ENCODE measurements at regions not wholly inside any gene's neighbourhood (a gene's known extent, or its start where the extent isn't known, plus 50 kb on each side); places are given as distances from the start of the nearest gene placed in this dataset.
"Not testable (repeated sequence)": the region's sequence is repeated elsewhere in the genome, so short reads cannot be mapped to it uniquely, and the experiment has no call there.

DNA sequence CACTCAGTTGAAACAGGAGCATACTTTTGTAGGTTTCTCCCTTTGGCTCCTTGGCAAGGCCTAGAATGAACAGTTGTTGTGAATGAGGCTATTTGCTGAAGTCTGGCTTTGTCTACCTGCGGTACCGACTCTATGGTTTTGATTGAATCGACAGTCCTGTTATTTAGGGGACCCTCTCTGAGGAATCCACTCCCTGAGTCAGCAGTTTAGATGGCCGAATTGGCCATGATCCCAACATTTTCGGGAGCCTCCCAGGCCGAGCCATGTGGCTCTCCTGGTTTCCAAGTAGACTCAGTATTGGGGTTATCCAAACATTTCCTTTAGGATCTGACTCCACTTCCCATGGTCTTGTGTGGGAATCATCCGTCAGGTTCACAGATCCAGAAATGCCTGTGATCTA is 394.8 kb upstream of the MAF start:
- H3K9me3 ChIP-seq (replicated peaks; ENCODE audit: low read length) = no peaks in the 10 kb centered on the region
- H3K27me3 ChIP-seq (ENCODE audit: control insufficient read depth, insufficient read depth, low read length) = no peaks in the 10 kb centered on the region
- H3K4me1 ChIP-seq (ENCODE audit: control insufficient read depth, insufficient read depth, low read length) = no peaks in the 10 kb centered on the region
- H3K36me3 ChIP-seq (ENCODE audit: insufficient read depth, low read length) = no peaks in the 10 kb centered on the region
- no peak overlapping the region for H3K4me3 ChIP-seq (ENCODE audit: low read length)
- no peak overlapping the region for H3K9ac ChIP-seq (ENCODE audit: low read depth, low read length)
- H3K4me2 ChIP-seq (ENCODE audit: low read length) = no peak overlapping the region

DNA sequence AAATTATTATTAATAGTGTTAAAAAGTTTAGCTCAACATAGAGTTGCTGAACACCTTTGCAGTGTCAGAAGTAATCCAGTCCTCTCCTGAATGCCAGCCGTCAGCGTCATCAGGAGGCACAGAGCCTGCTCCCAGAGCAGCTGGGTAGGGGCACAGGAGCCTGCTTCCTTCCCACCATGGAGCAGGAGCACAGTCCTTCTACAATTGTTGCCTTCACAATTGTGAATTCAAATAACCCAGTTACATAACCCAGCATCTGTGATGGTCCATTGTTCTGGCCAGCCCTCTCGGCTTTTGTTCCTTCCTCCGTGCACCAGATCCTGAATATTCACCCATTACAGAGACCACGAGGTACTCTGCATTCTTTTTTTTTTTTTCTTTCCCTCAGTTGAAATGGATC is 393.9 kb upstream of the MAF start:
- no peak overlapping the region for H3K9ac ChIP-seq (ENCODE audit: low read depth, low read length)
- H3K4me2 ChIP-seq (ENCODE audit: low read length) = no peak overlapping the region
- H3K4me3 ChIP-seq (ENCODE audit: low read length) = no peak overlapping the region
- no peaks in the 10 kb centered on the region for H3K4me1 ChIP-seq (ENCODE audit: control insufficient read depth, insufficient read depth, low read length)
- H3K27me3 ChIP-seq (ENCODE audit: control insufficient read depth, insufficient read depth, low read length) = no peaks in the 10 kb centered on the region
- no peaks in the 10 kb centered on the region for H3K36me3 ChIP-seq (ENCODE audit: insufficient read depth, low read length)
- H3K9me3 ChIP-seq (replicated peaks; ENCODE audit: low read length) = no peaks in the 10 kb centered on the region

DNA sequence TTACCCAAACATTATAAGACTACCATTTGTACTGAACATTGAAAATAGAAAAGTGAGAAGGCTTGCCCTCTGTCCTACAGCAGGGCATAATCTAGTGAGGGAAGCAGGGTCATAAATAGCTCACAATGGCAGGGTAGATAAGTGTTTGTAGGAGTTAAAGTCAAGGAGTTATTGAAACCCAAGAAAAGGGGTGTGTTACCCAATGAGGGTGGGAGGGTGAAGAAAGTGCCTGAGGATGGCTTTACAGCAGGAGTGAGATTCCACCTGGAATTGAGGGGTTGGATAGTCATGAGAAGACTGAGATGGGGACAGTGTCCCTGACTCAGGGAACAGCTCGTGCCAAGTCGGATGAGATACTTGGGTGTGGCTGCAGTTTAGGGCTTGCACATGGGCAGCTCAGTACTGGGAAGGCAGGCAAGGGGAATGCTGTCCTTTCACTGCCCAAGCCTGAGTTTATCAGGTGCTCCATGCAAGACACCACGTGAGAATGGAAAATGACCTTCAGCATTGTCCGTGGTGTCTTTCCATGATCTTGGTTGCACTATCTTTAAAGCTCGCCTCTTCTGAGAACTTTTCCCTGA is 393.2 kb upstream of the MAF start:
- Histone ChIP-seq H3K36me3 (ENCODE audit: insufficient read depth, low read length) (no peaks in the 10 kb centered on the region), H3K4me3 (ENCODE audit: low read length) (no peak overlapping the region), H3K4me1 (ENCODE audit: control insufficient read depth, insufficient read depth, low read length) (no peaks in the 10 kb centered on the region), H3K27me3 (ENCODE audit: control insufficient read depth, insufficient read depth, low read length) (no peaks in the 10 kb centered on the region), H3K9me3 (replicated peaks; ENCODE audit: low read length) (no peaks in the 10 kb centered on the region), H3K4me2 (ENCODE audit: low read length) (no peak overlapping the region), H3K9ac (ENCODE audit: low read depth, low read length) (no peak overlapping the region)

- Histone ChIP-seq H3K9me3 (replicated peaks; ENCODE audit: low read length) (no peaks in the 10 kb centered on the region), H3K4me3 (ENCODE audit: low read length) (no peak overlapping the region), H3K9ac (ENCODE audit: low read depth, low read length) (no peak overlapping the region), H3K27me3 (ENCODE audit: control insufficient read depth, insufficient read depth, low read length) (no peaks in the 10 kb centered on the region), H3K4me1 (ENCODE audit: control insufficient read depth, insufficient read depth, low read length) (no peaks in the 10 kb centered on the region), H3K36me3 (ENCODE audit: insufficient read depth, low read length) (no peaks in the 10 kb centered on the region), H3K4me2 (ENCODE audit: low read length) (no peak overlapping the region)
These were observed 391.4 kb upstream of the MAF start for GRCh38 chr16:79991969-79992368.

DNA sequence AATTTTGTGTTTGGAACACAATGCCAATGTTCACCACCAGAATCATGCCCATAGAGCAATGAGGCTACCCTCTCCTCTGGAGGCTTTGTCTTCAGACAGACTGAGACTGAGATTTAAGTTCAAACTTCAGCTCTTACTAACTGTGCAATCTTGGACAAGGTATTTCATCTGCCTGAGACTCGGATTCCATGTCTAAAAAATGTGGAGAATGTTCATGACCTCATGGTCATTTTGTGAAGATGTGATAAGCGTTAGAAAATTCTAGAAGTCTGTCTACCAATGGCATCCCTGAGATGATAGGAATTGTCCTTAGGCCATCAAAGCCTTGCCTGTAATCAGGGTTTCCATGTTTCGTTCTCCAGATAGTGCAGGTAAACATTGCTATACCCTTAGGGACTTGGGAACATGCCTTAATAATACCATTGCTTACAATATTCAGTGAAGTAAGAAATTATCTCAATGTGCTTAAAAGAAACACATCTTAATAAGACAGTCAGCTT is 388.2 kb upstream of the MAF start:
- Histone ChIP-seq H3K4me2 (ENCODE audit: low read length) (no peak overlapping the region), H3K36me3 (ENCODE audit: insufficient read depth, low read length) (no peaks in the 10 kb centered on the region), H3K9me3 (replicated peaks; ENCODE audit: low read length) (no peaks in the 10 kb centered on the region), H3K4me1 (ENCODE audit: control insufficient read depth, insufficient read depth, low read length) (no peaks in the 10 kb centered on the region), H3K27me3 (ENCODE audit: control insufficient read depth, insufficient read depth, low read length) (no peaks in the 10 kb centered on the region), H3K9ac (ENCODE audit: low read depth, low read length) (no peak overlapping the region), H3K4me3 (ENCODE audit: low read length) (no peak overlapping the region)

DNA sequence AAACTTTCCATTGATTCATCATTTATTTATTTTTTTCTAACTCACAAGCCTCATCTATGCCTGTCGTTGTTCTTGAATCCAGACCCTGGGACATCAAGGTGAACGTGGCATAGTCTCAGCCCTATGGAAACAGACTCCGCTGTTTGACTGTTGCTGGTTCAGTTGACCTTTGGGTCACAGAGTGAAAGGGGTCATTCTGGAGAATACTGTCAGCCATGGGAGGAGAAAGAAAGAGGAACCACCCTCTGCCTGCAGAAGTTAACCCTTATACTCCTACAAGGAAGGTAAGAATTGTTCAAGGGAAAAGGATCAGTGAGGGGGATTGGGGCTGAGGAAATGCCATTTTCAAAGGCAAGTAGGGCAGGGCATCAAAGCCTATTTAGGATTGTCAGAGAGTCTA is 387.6 kb upstream of the MAF start:
- Histone ChIP-seq H3K36me3 (ENCODE audit: insufficient read depth, low read length) (no peaks in the 10 kb centered on the region), H3K9ac (ENCODE audit: low read depth, low read length) (no peak overlapping the region), H3K27me3 (ENCODE audit: control insufficient read depth, insufficient read depth, low read length) (no peaks in the 10 kb centered on the region), H3K4me1 (ENCODE audit: control insufficient read depth, insufficient read depth, low read length) (no peaks in the 10 kb centered on the region), H3K4me2 (ENCODE audit: low read length) (no peak overlapping the region), H3K4me3 (ENCODE audit: low read length) (no peak overlapping the region), H3K9me3 (replicated peaks; ENCODE audit: low read length) (no peaks in the 10 kb centered on the region)

DNA sequence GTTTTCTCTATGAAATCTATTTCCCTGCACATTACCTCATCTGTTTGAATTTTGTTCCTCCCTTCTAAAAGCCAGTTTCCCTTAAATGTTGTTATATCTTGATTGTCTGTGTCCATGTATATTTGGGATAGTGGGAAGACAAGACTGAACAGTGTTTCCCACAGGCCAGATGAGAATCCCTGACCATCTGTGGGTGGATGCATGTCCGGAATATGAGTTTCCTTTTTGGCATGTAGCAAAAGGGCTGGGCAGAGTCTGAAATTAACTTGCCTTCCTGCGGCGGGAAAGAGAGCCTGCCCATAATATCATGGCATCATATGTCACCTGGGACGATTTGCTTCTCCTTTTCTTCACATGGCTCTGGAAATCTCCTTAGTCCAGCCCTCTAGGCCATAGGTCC is 385.8 kb upstream of the MAF start:
- H3K4me3 ChIP-seq (ENCODE audit: low read length) = no peak overlapping the region
- H3K4me2 ChIP-seq (ENCODE audit: low read length) = no peak overlapping the region

DNA sequence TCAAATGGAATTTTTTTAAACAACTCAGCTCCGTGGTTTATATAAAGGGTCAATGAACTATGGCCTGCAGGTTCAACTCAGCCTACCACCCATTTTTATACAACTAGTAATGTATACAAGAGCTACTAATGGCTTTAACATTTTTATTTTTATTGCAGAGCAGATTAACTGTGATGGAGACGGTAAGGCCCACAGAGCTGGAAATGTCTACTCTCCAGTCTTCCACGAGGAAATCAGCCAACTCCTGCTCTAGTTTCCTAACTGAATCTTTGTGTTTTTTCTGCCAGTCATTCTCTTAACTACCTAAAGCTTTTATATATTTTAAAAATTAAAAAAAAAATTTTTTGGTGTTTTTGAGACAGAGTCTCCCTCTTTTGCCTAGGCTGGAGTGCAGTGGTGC is 385.1 kb upstream of the MAF start:
- H3K4me3 ChIP-seq (ENCODE audit: low read length) = no peak overlapping the region
- H3K4me2 ChIP-seq (ENCODE audit: low read length) = no peak overlapping the region
- H3K9me3 ChIP-seq (replicated peaks; ENCODE audit: low read length) = no peaks in the 10 kb centered on the region
- no peaks in the 10 kb centered on the region for H3K36me3 ChIP-seq (ENCODE audit: insufficient read depth, low read length)
- H3K27me3 ChIP-seq (ENCODE audit: control insufficient read depth, insufficient read depth, low read length) = peaks cover 2% of the 10 kb centered on the region
- no peaks in the 10 kb centered on the region for H3K4me1 ChIP-seq (ENCODE audit: control insufficient read depth, insufficient read depth, low read length)
- H3K9ac ChIP-seq (ENCODE audit: low read depth, low read length) = no peak overlapping the region

More for the DNA sequence above, 385.8 kb upstream of the MAF start:
- H3K9ac ChIP-seq (ENCODE audit: low read depth, low read length) = no peak overlapping the region
- no peaks in the 10 kb centered on the region for H3K4me1 ChIP-seq (ENCODE audit: control insufficient read depth, insufficient read depth, low read length)
- H3K27me3 ChIP-seq (ENCODE audit: control insufficient read depth, insufficient read depth, low read length) = peaks cover 2% of the 10 kb centered on the region
- no peaks in the 10 kb centered on the region for H3K9me3 ChIP-seq (replicated peaks; ENCODE audit: low read length)
- H3K36me3 ChIP-seq (ENCODE audit: insufficient read depth, low read length) = no peaks in the 10 kb centered on the region

DNA sequence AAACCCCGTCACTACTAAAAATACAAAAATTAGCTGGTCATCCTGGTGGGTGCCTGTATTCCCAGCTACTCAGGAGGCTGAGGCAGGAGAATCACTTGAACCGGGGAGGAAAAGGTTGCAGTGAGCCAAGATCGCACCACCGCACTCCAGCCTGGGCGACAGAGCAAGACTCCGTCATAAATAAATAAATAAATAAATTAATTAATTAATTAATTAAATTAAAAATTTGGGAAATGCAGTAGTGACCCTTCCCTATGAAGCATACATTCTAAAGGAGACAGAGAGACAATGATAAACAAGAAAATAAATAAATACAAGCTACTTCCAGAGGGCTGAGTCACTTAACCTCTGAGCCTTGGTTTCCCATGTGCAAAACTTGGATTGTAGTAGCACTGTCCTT is 383.6 kb upstream of the MAF start:
- H3K4me2 ChIP-seq (ENCODE audit: low read length); H3K4me3 ChIP-seq (ENCODE audit: low read length); H3K9me3 ChIP-seq (replicated peaks; ENCODE audit: low read length); H3K36me3 ChIP-seq (ENCODE audit: insufficient read depth, low read length); H3K4me1 ChIP-seq (ENCODE audit: control insufficient read depth, insufficient read depth, low read length); H3K9ac ChIP-seq (ENCODE audit: low read depth, low read length); H3K27me3 ChIP-seq (ENCODE audit: control insufficient read depth, insufficient read depth, low read length): not testable (repeated sequence)

GRCh38 chr16:79982862-79983261 is 382.3 kb upstream of the MAF start:
- peaks cover 5% of the 10 kb centered on the region for H3K27me3 ChIP-seq (ENCODE audit: control insufficient read depth, insufficient read depth, low read length)
- no peaks in the 10 kb centered on the region for H3K36me3 ChIP-seq (ENCODE audit: insufficient read depth, low read length)
- no peaks in the 10 kb centered on the region for H3K9me3 ChIP-seq (replicated peaks; ENCODE audit: low read length)
- H3K9ac ChIP-seq (ENCODE audit: low read depth, low read length) = no peak overlapping the region
- no peaks in the 10 kb centered on the region for H3K4me1 ChIP-seq (ENCODE audit: control insufficient read depth, insufficient read depth, low read length)
- no peak overlapping the region for H3K4me2 ChIP-seq (ENCODE audit: low read length)
- H3K4me3 ChIP-seq (ENCODE audit: low read length) = no peak overlapping the region

- no peak overlapping the region for H3K9ac ChIP-seq (ENCODE audit: low read depth, low read length)
- H3K4me2 ChIP-seq (ENCODE audit: low read length) = no peak overlapping the region
- peaks cover 5% of the 10 kb centered on the region for H3K27me3 ChIP-seq (ENCODE audit: control insufficient read depth, insufficient read depth, low read length)
- no peaks in the 10 kb centered on the region for H3K4me1 ChIP-seq (ENCODE audit: control insufficient read depth, insufficient read depth, low read length)
- H3K4me3 ChIP-seq (ENCODE audit: low read length) = no peak overlapping the region
- no peaks in the 10 kb centered on the region for H3K36me3 ChIP-seq (ENCODE audit: insufficient read depth, low read length)
- H3K9me3 ChIP-seq (replicated peaks; ENCODE audit: low read length) = no peaks in the 10 kb centered on the region
These were observed 381.8 kb upstream of the MAF start for GRCh38 chr16:79982361-79982760.

DNA sequence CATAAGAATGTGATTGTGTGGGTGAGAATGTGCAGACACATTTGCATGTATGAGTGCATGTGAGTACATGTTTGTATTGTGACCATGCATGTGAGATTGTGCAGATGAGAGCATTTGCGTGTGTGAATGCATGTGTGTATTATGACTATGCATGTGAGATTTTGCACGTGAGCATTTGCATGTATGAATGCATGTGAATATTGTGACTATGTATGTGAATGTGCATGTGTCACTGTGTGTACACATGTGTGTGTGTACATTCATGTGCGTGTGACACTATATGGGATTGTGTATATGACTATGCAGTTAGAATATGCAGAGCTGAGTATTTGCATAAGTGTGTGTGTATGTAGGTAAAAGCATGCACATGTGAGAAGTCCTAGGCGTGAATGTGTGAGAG is 381.3 kb upstream of the MAF start:
- Histone ChIP-seq H3K4me2 (ENCODE audit: low read length) (no peak overlapping the region), H3K4me3 (ENCODE audit: low read length) (no peak overlapping the region), H3K36me3 (ENCODE audit: insufficient read depth, low read length) (no peaks in the 10 kb centered on the region), H3K9me3 (replicated peaks; ENCODE audit: low read length) (no peaks in the 10 kb centered on the region), H3K27me3 (ENCODE audit: control insufficient read depth, insufficient read depth, low read length) (peaks cover 5% of the 10 kb centered on the region), H3K9ac (ENCODE audit: low read depth, low read length) (no peak overlapping the region), H3K4me1 (ENCODE audit: control insufficient read depth, insufficient read depth, low read length) (no peaks in the 10 kb centered on the region)
